ENCODE measurements at regions not wholly inside any gene's neighbourhood (a gene's known extent, or its start where the extent isn't known, plus 50 kb on each side); places are given as distances from the start of the nearest gene placed in this dataset.
"Not testable (repeated sequence)": the region's sequence is repeated elsewhere in the genome, so short reads cannot be mapped to it uniquely, and the experiment has no call there.

GRCh38 chr13:44678197-44678596 is 102.1 kb upstream of the TSC22D1 start:
- intact Hi-C loops (cut with DNase I, micrococcal nuclease): no loop called here
- H3K4me3 Mint-ChIP-seq: no peak overlapping the region
- CTCF ChIA-PET: no interaction called here
- DNase-seq (no peak), ATAC-seq (no peak)
- no peak overlapping the region for H3K27ac Mint-ChIP-seq
- H3K9me3 Mint-ChIP-seq (ENCODE audit: low read depth): no peaks in the 10 kb centered on the region
- H3K36me3 Mint-ChIP-seq (ENCODE audit: low read depth): no peaks in the 10 kb centered on the region
- no peaks in the 10 kb centered on the region for H3K27me3 Mint-ChIP-seq
- no peaks in the 10 kb centered on the region for H3K4me1 Mint-ChIP-seq
- POLR2A ChIA-PET: no interaction called here

GRCh38 chr13:44676534-44676933 is 100.4 kb upstream of the TSC22D1 start:
- ATAC-seq (no peak), DNase-seq (no peak)
- H3K27ac Mint-ChIP-seq: no peak overlapping the region
- no peaks in the 10 kb centered on the region for H3K4me1 Mint-ChIP-seq
- intact Hi-C loops (cut with DNase I, micrococcal nuclease): no loop called here
- CTCF ChIA-PET: no interaction called here
- POLR2A ChIA-PET: no interaction called here
- no peaks in the 10 kb centered on the region for H3K9me3 Mint-ChIP-seq (ENCODE audit: low read depth)
- H3K36me3 Mint-ChIP-seq (ENCODE audit: low read depth): no peaks in the 10 kb centered on the region
- H3K4me3 Mint-ChIP-seq: no peak overlapping the region
- peaks cover 3% of the 10 kb centered on the region for H3K27me3 Mint-ChIP-seq

- intact Hi-C loops (cut with DNase I, micrococcal nuclease): no loop called here
- no peaks in the 10 kb centered on the region for H3K36me3 Mint-ChIP-seq (ENCODE audit: low read depth)
- H3K27ac Mint-ChIP-seq: no peak overlapping the region
- POLR2A ChIA-PET: no interaction called here
- CTCF ChIA-PET: no interaction called here
- H3K9me3 Mint-ChIP-seq (ENCODE audit: low read depth): no peaks in the 10 kb centered on the region
- ATAC-seq (no peak), DNase-seq (no peak)
- H3K4me1 Mint-ChIP-seq: no peaks in the 10 kb centered on the region
- H3K4me3 Mint-ChIP-seq: no peak overlapping the region
- H3K27me3 Mint-ChIP-seq: peaks cover 6% of the 10 kb centered on the region
These were observed 93.4 kb upstream of the TSC22D1 start for GRCh38 chr13:44669534-44669933.

GRCh38 chr13:44668688-44669087 is 92.6 kb upstream of the TSC22D1 start:
- peaks cover 6% of the 10 kb centered on the region for H3K27me3 Mint-ChIP-seq

GRCh38 chr13:44667943-44668342 is 91.8 kb upstream of the TSC22D1 start:
- DNase-seq (no peak), ATAC-seq (no peak)
- Mint-ChIP-seq H3K9me3 (ENCODE audit: low read depth) (no peaks in the 10 kb centered on the region), H3K4me3 (no peak overlapping the region), H3K4me1 (no peaks in the 10 kb centered on the region), H3K36me3 (ENCODE audit: low read depth) (no peaks in the 10 kb centered on the region), H3K27ac (no peak overlapping the region), H3K27me3 (peaks cover 6% of the 10 kb centered on the region)
- CTCF ChIA-PET: interaction anchor here (1.3 kb wide), 1 partner anchor 184 kb away, joined by 3 read pairs; no protein-coding TSS in a partner anchor
- intact Hi-C loops (cut with DNase I, micrococcal nuclease): no loop called here
- POLR2A ChIA-PET: no interaction called here

More at GRCh38 chr13:44668688-44669087, 92.6 kb upstream of the TSC22D1 start:
- H3K9me3 Mint-ChIP-seq (ENCODE audit: low read depth): no peaks in the 10 kb centered on the region
- CTCF ChIA-PET: no interaction called here
- POLR2A ChIA-PET: no interaction called here
- H3K4me1 Mint-ChIP-seq: no peaks in the 10 kb centered on the region
- DNase-seq: no peak
- no peaks in the 10 kb centered on the region for H3K36me3 Mint-ChIP-seq (ENCODE audit: low read depth)
- no peak overlapping the region for H3K4me3 Mint-ChIP-seq
- ATAC-seq: no peak
- intact Hi-C loops (cut with DNase I, micrococcal nuclease): no loop called here
- no peak overlapping the region for H3K27ac Mint-ChIP-seq

- H3K9me3 Mint-ChIP-seq (ENCODE audit: low read depth); intact Hi-C loops (cut with DNase I, micrococcal nuclease): not testable (repeated sequence)
These were observed 90.4 kb upstream of the TSC22D1 start for GRCh38 chr13:44666538-44666937.

GRCh38 chr13:44664308-44664707 is 88.2 kb upstream of the TSC22D1 start:
- peaks cover 13% of the 10 kb centered on the region for H3K27me3 Mint-ChIP-seq
- intact Hi-C loops (cut with DNase I, micrococcal nuclease): no loop called here
- H3K4me1 Mint-ChIP-seq: no peaks in the 10 kb centered on the region
- ATAC-seq: no peak
- H3K27ac Mint-ChIP-seq: no peak overlapping the region
- no peaks in the 10 kb centered on the region for H3K36me3 Mint-ChIP-seq (ENCODE audit: low read depth)
- ChIA-PET POLR2A (no interaction called here), CTCF (interaction anchor here (1.0 kb wide), 1 partner anchor 21 kb away, joined by 3 read pairs; no protein-coding TSS in a partner anchor)
- no peak overlapping the region for H3K4me3 Mint-ChIP-seq
- no peak for DNase-seq
- H3K9me3 Mint-ChIP-seq (ENCODE audit: low read depth): no peaks in the 10 kb centered on the region

More at GRCh38 chr13:44666538-44666937, 90.4 kb upstream of the TSC22D1 start:
- H3K4me3 Mint-ChIP-seq; POLR2A ChIA-PET; ATAC-seq; H3K36me3 Mint-ChIP-seq (ENCODE audit: low read depth); H3K27me3 Mint-ChIP-seq; DNase-seq; H3K27ac Mint-ChIP-seq; CTCF ChIA-PET; H3K4me1 Mint-ChIP-seq: not testable (repeated sequence)

- no peak for DNase-seq
- Mint-ChIP-seq H3K27me3 (peaks cover 13% of the 10 kb centered on the region), H3K27ac (no peak overlapping the region), H3K36me3 (ENCODE audit: low read depth) (no peaks in the 10 kb centered on the region), H3K4me3 (no peak overlapping the region), H3K4me1 (no peaks in the 10 kb centered on the region), H3K9me3 (ENCODE audit: low read depth) (no peaks in the 10 kb centered on the region)
- intact Hi-C loops (cut with DNase I, micrococcal nuclease): no loop called here
- no peak for ATAC-seq
- ChIA-PET POLR2A (no interaction called here), CTCF (no interaction called here)
These were observed 86.4 kb upstream of the TSC22D1 start for GRCh38 chr13:44662515-44662914.

- no peaks in the 10 kb centered on the region for H3K36me3 Mint-ChIP-seq (ENCODE audit: low read depth)
- CTCF ChIA-PET: no interaction called here
- H3K4me3 Mint-ChIP-seq: no peak overlapping the region
- peaks cover 13% of the 10 kb centered on the region for H3K27me3 Mint-ChIP-seq
- H3K4me1 Mint-ChIP-seq: no peaks in the 10 kb centered on the region
- no peak overlapping the region for H3K27ac Mint-ChIP-seq
- intact Hi-C loops (cut with DNase I, micrococcal nuclease): no loop called here
- ATAC-seq: no peak
- POLR2A ChIA-PET: no interaction called here
- no peak for DNase-seq
- no peaks in the 10 kb centered on the region for H3K9me3 Mint-ChIP-seq (ENCODE audit: low read depth)
These were observed 85.8 kb upstream of the TSC22D1 start for GRCh38 chr13:44661936-44662335.

- CTCF ChIA-PET: interaction anchor here (1.4 kb wide), 1 partner anchor 8 kb away, joined by 3 read pairs; no protein-coding TSS in a partner anchor
- intact Hi-C loops (cut with DNase I, micrococcal nuclease): no loop called here
- Mint-ChIP-seq H3K27ac (no peak overlapping the region), H3K4me1 (no peaks in the 10 kb centered on the region), H3K27me3 (peaks cover 11% of the 10 kb centered on the region), H3K9me3 (ENCODE audit: low read depth) (no peaks in the 10 kb centered on the region), H3K36me3 (ENCODE audit: low read depth) (no peaks in the 10 kb centered on the region), H3K4me3 (no peak overlapping the region)
- no peak for DNase-seq
- ATAC-seq: no peak
- POLR2A ChIA-PET: no interaction called here
These were observed 83.9 kb upstream of the TSC22D1 start for GRCh38 chr13:44660050-44660449.

GRCh38 chr13:44652962-44653660 is 77.0 kb upstream of the TSC22D1 start:
- CTCF ChIA-PET: interaction anchor here (1.6 kb wide), 1 partner anchor 7 kb away, joined by 3 read pairs; no protein-coding TSS in a partner anchor
- Mint-ChIP-seq H3K27ac (no peak overlapping the region), H3K4me3 (no peak overlapping the region), H3K4me1 (peaks cover 19% of the 10 kb centered on the region), H3K27me3 (peaks cover 19% of the 10 kb centered on the region), H3K9me3 (ENCODE audit: low read depth) (no peaks in the 10 kb centered on the region), H3K36me3 (ENCODE audit: low read depth) (no peaks in the 10 kb centered on the region)
- DNase-seq: no peak
- intact Hi-C loops (cut with DNase I, micrococcal nuclease): no loop called here
- POLR2A ChIA-PET: no interaction called here
- no peak for ATAC-seq

- no peak for DNase-seq
- Mint-ChIP-seq H3K36me3 (ENCODE audit: low read depth) (no peaks in the 10 kb centered on the region), H3K9me3 (ENCODE audit: low read depth) (no peaks in the 10 kb centered on the region), H3K4me3 (no peak overlapping the region), H3K27ac (no peak overlapping the region), H3K4me1 (peaks cover 23% of the 10 kb centered on the region), H3K27me3 (peaks cover 20% of the 10 kb centered on the region)
- intact Hi-C loops (cut with DNase I, micrococcal nuclease): no loop called here
- POLR2A ChIA-PET: no interaction called here
- CTCF ChIA-PET: interaction anchor here (1.6 kb wide), 1 partner anchor 8 kb away, joined by 3 read pairs; no protein-coding TSS in a partner anchor
- no peak for ATAC-seq
These were observed 76.0 kb upstream of the TSC22D1 start for GRCh38 chr13:44652168-44652567.

All from activated CD4-positive, alpha-beta T cell treated with anti-CD3 and anti-CD28 coated beads for 36 hours (primary cell).